Fibroblast of skin of right biceps (primary cell): ENCODE measurements at regions not wholly inside any gene's neighbourhood (a gene's known extent, or its start where the extent isn't known, plus 50 kb on each side); places are given as distances from the start of the nearest gene placed in this dataset.
A peak's percentile ranks its signal among the peaks of the same experiment; 100 is the strongest.

Experiments used
- DNase-seq: peaks from one replicate; pipeline ENCODE4 v3.0.0-alpha.2; 2013

DNA sequence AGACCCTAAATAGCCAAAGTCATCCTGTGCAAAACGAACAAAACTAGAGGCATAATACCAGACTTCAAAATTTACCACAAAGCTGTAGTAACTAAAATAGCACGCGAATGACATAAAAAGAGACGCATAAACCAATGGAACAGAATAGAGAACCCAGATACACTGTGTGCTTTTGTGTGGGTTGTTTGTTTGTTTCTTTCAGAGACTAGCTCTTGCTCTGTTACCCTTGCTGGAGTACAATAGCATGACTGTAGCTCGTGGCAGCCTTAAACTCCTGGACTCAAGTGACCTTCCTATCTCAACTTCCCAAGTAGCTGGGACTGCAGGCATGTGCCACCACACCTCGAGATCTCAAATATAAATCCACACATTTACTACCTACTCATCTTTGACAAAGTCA lies 1314.6 kb upstream of the GBE1 start:
- no peak for DNase-seq

DNA sequence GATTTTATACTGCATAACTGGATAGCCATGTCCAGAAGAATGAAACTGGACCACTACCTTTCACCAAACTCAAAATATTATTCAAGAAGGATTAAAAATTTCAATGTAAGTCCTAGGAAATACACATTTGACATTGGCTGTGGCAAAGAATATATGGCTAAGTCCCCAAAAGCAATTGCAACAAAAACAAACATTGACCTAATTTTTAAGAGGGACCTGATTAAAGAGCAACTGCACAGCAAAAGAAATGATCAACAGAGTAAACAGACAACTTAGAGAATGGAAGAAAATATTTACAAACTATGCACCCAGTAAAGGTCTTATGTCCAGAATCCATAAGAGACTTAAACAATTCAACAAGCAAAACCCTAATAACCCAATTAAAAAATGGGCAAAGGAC lies 1313.0 kb upstream of the GBE1 start:
- DNase-seq = no peak

DNA sequence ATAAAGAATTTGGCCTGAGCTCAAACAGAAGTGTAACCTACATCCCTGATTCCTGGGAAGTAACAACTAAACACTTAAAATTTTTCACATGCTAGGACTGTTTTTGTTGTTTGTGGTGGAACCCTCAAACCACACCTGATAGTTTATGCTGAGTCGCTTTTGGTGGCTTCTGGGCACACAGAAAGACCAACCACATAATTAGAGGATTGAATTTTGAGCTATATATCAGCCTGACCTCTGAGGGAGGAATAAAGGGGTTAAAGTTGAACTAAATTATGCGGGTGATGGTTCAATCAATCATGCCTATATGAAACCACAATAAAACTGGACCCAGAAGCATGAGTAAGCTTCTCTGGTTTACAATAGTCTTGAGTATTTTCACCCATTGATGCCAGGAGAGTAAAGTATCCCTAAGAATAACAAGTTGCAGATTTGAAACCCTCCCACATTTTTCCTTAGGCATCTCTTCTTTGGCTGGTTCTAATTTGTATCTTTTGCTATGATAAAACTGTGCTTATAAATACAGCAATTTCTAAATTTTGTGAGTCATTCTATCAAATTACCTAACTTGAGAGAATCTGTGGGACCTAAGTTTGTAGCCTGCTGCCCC lies 1304.5 kb upstream of the GBE1 start:
- DNase-seq = peak; percentile 11

DNA sequence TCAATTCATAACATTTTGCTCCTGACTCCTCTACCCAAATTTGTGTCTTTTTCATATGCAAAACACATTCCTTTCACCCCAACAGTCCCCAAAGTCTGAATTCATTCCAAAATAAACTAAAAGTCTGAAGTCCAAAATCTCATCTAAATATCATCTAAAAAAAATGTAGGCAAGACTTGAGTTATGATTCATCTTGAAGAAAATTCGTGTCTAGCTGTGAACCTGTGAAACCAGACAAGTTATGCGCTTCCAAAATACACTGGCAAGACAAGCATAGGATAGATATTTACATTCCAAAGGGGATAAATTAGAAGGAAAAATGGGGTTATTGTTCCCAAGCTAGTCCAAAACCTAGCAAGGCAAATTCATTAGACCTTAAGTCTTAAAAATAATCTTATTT lies 1302.0 kb upstream of the GBE1 start:
- peak; percentile 2 for DNase-seq

DNA sequence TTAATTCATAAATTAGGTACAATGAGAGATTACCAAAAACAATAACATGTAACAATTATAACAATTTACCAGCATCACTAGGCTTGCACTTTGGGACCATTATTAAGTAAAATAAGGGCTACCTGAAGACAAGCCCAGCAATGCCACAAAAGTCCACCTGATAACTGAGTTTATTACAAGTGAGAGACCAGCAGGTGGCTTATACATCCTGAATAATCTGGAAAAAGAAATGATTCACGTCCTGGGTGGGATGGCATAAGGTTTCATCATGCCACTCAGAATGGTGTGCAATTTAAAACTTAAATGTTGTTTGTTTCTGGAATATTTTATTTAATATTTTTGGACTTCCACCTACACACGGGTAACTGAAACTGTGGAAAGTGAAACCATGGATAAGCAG lies 1287.1 kb upstream of the GBE1 start:
- no peak for DNase-seq

DNA sequence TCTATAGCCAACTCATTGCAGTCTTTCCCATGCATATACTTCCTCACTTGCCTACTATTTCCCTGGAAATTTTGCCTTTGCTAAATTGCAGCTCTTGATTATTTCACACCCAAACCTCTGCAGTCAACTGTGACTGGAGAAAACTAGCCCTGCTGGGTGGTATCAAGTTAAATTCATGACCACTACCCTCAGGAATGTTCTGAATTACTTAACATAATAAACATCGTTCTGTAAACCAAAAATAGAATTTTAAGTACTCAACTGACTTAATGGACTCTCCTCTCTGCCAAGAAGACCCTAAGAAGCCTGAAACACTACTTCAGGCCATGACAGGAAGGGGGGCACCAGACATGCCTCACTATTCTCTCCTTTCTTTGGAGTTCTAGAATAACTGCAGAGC lies 1278.0 kb upstream of the GBE1 start:
- DNase-seq = peak; percentile 43

DNA sequence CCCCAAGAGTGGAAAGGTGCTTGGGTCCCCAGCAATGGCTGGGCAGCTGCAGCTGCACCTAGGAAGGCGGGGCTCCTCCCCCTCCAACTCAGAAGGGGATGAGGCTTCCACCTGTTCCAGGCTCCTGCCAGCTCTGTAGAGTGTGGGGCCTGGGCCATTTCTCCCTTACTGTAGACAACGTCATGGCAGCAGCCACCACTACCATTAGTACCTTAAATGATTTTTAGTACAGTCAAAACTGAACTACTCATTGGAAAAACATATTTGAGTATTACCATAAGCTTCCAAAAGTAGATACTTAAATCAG lies 1274.2 kb upstream of the GBE1 start:
- DNase-seq = no peak

DNA sequence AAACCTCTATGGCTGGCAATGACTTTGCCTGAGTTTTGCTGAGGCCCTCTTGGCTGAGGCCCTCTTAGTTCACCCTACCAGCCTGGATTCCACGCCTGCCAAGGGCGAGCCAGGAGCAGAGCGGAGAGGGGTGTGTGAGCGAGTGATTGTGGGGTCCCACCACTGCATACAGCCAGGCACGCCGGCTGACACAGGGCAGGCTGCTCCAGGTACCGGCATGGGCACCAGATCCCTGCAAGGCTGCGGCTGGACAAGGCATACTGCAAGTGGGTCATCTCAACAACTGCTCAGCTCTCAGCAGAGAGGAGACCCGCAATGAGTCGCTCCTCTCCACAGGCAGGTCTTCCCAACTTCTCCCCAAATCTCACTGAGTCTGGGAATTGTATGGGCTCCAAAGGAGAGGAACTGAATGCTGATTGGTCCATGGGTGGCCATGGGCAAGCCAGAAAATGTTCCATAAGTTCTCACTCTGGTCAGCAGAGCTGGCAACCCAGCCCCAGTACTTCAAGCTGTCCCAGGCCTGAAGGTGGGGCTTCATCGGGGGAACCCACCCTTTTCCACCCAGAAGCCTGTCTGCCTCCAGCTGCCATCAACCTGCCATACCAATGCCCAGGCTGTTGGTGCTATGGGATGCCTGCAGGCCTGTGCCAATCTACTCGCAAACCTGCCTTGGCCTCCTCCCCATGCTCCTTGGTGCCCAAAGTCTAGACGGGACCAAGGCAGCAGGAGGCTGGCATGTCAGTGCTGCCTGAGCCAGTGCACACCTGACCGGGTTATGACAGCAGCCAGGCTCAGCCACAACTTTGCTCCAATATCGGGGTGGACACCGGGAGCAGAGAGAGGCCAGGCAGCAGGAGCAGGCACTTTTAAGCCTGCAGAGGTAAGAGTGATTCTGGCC lies 1273.6 kb upstream of the GBE1 start:
- DNase-seq = no peak

DNA sequence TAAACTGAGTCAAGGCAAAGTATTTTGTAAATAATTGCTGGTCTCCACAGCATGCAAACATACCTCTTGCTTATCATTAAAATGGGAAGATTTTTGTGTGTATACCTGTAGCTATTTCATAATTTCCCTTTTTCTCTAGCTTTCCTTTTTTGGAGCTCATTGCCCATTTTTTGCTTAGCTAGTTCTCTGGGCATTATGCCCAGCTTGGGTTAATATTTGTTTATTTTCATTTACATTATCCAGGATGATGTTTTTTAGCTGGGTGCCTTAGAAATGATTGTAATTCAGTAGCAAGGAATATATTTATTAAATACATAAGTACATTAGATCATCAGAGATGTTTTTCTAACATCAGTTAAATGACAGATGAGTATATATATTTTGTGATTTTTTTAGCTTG lies 1271.7 kb upstream of the GBE1 start:
- DNase-seq = no peak

DNA sequence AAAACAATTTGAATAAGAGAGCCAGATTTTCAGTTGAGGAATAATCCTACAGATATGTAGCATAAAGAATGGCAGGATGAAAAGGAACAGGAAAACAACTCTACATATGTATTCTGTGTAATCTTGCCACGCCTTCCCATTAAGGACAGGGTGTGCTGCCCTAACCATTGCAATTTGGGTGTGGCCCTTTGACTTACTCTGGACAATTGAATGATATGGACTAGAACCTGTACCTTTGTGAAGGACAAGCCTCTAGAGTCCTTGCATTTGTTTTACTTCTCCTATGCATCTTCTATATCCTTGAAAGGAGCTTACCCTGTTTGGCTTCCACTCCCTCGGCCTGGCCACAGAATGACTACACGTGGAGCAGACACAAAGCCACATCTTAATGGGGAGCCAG lies 1261.6 kb upstream of the GBE1 start:
- DNase-seq = no peak

DNA sequence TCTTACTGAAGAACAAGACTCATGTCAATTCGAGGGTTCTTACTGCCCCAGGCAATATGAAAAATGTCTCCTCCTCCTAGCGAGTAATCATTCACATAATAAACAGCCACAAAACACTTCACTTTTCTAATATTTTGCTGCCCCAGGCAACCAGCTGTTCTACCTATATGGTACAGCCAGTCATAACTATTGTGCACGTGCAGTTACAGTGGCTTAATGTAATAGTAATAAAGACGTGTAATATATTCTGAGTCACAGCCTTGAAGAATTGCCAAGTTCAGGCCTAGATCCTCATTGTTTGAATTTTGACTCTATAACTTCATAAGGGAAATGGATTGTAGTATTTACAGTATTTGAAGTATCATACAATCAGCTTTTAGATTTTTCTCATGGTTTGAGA lies 1250.0 kb upstream of the GBE1 start:
- DNase-seq = peak; percentile 23

DNA sequence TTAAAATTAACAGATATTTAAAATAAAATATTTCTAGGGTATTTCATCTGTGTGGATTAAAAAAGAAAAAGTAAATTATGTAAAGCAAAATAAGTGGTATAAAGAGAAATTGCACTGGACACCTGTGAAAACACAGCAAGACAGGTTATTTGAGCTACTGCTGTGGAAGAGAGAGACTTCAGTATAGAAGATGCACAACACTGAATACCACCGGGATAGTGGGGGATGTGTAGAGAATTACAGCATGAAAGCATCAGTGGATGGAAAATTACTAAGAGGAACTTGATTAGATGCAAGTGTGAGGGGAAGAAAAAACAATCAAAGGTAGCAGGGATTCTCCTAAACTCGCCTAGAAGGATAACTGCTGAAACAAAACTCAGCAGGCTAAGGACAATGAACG lies 1242.5 kb upstream of the GBE1 start:
- no peak for DNase-seq

DNA sequence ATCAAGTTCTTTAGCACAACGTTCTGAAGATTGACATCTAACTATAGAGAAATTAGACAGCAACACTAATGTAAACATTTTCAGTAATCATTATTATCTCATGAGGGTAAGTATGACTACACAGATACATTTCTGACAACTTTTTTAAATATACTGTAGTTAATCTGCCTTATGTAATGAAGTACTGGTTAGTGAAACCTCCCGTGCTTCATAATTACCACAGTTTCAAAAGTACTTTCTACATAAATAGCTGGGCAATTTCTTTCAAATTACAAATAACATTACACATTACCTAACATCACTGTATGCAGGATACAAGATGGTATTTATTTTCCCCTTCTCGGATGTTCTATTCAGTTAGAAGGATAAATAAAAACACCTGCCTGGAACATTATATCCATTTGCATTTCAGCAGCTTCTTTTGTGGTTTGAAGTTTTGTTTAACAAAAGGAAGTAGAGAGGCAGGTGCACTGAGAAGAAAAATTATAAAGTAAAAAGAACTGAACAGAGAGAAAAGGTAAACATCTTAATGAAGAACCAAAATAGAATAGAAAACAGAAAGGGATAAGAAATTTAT lies 1241.5 kb upstream of the GBE1 start:
- no peak for DNase-seq

DNA sequence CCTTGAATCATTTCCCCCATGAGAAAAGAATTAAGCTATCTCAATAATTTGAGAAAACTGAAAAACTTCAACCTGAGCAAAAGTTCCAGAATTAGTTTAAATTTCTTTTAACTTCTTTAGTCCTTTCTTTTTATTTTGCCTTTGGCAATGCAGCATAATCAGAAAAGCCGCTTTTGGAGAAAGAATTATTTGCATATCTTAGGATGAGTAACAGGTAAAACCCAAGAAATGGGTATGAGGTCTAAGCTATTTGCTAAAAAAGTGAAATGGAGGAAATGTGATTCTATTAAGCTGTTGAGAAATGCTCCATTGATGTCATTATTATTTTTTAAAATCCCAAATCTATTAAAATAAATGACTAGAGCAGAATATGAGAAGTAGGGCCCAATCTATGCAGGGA lies 1238.3 kb upstream of the GBE1 start:
- DNase-seq = no peak

DNA sequence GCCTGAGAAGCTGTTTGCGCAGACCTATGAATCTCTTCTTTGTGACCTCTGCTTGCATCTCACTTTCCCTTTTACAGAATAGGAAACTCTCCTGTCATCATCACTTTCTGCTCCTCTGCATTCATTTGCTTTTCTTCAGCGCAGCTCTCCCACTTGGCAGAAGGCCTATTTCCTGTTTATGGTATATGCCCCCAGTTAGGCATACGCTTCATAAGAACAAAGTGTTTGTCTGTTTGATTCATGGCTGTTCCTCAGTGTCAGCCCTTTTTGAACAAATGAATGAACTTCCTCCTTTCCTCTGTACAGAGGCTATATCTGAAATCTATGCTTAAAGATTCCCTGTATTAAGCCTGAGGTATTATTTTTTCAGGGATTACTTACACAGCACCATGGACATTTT lies 1216.9 kb upstream of the GBE1 start:
- DNase-seq = no peak

DNA sequence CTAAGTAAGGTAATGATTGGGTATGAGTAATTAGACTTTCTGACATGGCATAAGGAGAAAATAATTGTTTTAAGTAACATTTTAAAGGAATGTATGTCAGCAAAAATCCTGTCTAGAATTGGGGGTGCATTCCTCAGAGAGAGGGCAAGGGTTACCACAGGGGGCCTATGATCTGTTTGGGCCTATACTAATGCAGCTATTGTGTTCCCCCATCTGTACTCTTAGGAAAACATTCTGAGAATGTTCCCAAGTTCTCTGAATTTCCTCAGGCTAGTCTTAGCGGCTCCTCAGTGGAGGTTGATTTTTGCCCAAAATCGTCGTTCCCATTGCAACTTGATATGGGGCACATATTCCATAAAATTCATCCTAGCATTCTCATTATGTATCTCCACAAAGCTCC lies 1216.4 kb upstream of the GBE1 start:
- DNase-seq = no peak

DNA sequence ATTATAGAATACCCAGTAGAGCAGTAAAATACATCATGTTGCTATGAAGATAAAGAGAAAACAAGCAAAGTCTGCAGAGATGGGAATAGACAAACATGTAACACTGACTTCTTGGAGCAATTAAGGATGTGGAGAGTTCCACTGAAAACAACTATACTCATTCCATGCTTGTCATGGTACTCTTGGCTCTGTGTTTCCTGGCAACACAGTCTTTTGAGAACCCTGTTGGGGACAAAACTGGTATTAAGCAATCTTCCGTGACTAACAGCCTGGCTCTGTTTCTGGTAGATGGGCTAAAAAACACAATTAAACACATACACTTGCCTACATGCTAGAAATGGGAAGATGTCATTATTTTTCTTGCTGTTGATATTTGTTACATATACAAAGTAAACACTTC lies 1212.3 kb upstream of the GBE1 start:
- DNase-seq = no peak

DNA sequence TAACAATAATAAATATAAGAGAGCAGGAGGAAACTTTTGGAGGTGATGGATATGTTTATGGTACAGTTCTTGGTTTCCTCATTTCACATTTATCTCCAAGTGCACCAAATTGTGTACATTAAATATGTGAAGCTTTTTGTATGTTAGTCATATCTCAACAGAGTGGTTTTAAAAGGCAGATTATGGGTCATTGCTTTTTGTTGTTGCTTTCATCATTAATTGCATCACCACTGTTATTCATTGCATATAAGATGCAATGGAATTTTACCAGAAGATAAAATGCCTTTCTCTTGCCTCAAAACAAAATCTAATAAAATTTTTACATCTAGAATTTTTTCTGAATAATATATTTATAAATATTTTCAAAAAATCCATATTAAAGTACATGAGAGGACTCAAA lies 1198.9 kb upstream of the GBE1 start:
- no peak for DNase-seq

DNA sequence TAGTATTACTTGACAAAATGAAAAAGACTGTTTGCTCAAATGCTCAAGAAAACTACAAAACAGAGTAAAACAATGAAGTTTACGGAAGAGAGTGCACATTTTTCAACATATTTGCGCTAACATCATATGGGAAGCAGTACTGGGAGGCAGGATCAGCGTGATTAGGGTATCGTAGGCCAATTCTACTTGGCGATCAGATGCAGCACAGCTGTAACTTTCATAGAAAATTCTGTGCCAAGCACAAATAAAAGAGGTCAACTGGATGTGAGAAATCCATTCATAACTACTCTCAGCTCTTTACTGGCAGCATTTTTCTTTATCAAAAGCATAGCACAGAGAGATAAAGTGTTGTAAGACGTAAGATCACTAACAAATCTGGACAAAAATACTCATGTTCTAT lies 1196.3 kb upstream of the GBE1 start:
- DNase-seq = no peak

DNA sequence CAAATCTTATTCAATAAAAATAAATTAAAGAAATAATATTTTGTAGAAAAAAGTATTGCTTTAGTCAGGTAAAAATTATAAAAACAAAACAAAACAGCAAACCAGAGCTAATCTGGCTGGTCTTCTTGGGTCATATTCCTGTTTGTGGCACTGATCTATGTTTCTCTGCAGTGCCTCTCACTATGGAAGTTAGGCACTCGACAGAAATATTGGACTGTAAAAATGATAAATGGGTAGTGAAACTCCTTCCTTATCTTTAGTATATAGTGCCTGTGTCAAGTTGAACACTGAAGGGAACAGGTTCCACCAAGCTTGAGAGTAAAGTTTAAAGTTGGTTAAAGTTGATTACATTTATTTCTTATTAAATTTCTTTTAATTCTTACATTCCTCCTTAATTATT lies 1195.6 kb upstream of the GBE1 start:
- no peak for DNase-seq

DNA sequence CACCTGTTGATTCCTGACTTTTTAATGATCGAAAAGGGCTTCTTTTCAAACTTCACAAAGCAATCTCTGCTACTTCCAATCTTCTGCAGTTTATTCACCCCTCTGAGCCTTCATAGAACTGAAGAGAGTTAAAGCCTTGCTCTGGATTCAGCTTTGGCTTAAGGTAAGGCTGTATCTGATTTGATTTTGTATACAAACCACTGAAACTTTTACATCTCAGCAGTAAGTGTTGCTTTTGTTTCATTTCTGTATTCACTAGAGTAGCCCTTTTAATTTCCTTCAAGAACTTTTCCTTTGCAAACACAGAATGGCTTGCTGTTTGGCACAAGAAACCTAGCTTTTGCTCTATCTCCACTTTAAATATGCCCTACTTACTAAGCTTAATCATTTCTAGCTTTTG lies 1193.0 kb upstream of the GBE1 start:
- DNase-seq = no peak

DNA sequence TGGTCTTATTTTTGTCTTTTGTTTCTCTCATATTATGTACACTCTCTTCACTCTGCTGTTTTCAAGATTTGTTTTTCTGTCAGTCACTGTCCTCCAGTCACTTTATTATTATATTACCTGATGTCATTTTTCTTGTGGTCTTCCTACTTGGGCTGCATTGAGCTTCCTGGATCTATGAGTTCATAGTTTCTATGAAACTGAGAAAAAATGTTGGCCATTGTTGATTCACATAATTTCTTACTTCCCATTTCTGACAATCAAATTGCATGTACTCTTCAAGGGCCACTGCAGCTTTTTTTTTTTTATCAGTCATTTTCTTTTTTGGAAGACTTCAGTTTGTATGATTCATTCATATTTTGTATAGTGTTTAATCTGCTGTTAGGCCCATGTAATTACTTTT lies 1180.6 kb upstream of the GBE1 start:
- no peak for DNase-seq

DNA sequence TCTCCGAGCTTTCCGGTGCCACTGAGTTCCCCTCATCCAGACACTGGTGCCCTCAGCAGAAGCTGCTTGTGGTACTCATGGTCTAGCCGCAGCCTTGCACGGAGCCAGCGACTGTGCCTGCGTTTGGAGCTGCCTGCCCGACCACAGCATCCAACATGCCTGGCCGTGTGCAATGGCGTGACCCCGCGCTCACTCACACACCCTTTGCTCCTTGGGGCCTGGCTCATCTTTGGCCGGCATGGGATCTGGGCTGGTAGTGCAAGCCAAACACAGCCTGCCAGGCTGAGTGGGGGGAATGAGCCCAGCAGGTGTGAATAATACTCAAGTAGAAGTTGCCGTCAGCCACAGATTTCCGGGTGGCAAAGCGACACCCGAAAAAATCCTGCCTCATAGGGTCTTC lies 1178.7 kb upstream of the GBE1 start:
- no peak for DNase-seq

DNA sequence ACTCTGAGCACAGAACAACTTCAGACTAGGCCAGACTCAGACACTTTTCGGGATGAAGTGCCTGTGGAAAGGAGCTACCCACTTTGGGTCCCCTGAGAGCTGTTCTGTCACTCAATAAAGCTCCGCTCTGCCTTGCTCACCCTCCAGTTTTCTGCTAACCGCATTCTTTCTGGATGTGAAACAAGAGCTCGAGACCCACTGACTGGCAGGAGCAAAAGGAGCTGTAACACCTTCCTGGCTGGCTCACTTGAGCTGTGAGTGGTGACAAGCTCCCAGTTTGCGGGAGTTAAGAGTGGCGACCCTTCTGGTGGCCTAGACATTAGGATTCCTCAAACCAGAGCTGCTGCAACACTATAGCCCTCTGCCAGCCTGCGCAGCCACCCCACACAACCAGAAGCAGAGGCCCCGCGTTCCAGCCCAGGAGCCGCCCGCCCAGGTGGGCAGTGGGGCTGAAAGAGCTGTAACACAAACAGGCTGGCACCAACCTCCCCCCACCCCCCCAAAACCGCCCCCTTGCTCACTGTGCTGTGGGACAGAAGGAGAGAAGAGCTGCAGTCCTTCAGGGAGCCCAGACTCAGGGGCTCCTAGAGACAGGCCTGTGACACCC lies 1178.1 kb upstream of the GBE1 start:
- no peak for DNase-seq
